Thymus (tissue), 11 donors: ENCODE measurements at regions not wholly inside any gene's neighbourhood (a gene's known extent, or its start where the extent isn't known, plus 50 kb on each side); places are given as distances from the start of the nearest gene placed in this dataset.

Source experiments
- DNase-seq, 9 donors: peaks; one replicate each; pipeline ENCODE4 v3.0.0-alpha.2; 2013; ENCODE audit warnings: low spot score in 9 of 9, low read depth in 6 of 9, missing footprints in 1 of 9
- H3K27ac ChIP-seq, 2 donors: one replicate each; pipeline ENCODE4 v1.5.1; 2013; ENCODE audit warnings: control low read depth in 1 of 2, low read depth in 1 of 2, low read length in 1 of 2, mild to moderate bottlenecking in 1 of 2, moderate library complexity in 1 of 2
- H3K27me3 ChIP-seq, 2 donors: one replicate each; pipeline ENCODE4 v1.5.1; 2013; ENCODE audit warnings: low read length in 1 of 2; ENCODE audit not compliant: control insufficient read depth in 2 of 2, insufficient read depth in 1 of 2
- H3K36me3 ChIP-seq, 2 donors: one replicate each; pipeline ENCODE4 v1.5.1; 2013; ENCODE audit warnings: low read length in 1 of 2, mild to moderate bottlenecking in 1 of 2, moderate library complexity in 1 of 2; ENCODE audit not compliant: control insufficient read depth in 2 of 2, insufficient read depth in 2 of 2
- H3K4me1 ChIP-seq, 2 donors: one replicate each; pipeline ENCODE4 v1.5.1; 2013; ENCODE audit warnings: low read length in 2 of 2; ENCODE audit not compliant: control insufficient read depth in 2 of 2, insufficient read depth in 2 of 2
- H3K4me3 ChIP-seq, 2 donors: one replicate each; pipeline ENCODE4 v1.5.1; 2013; ENCODE audit warnings: low read length in 2 of 2, control low read depth in 1 of 2, mild to moderate bottlenecking in 1 of 2
- H3K9me3 ChIP-seq, 2 donors: one replicate each; pipeline ENCODE4 v1.5.1; 2013; ENCODE audit warnings: low read length in 1 of 2, mild to moderate bottlenecking in 1 of 2; ENCODE audit not compliant: control insufficient read depth in 2 of 2, insufficient read depth in 1 of 2
- WGBS: extraction: QIAGEN DNeasy Blood & Tissue Kit; methylation state at CpG from one replicate; pipeline ENCODE4 v1.1.7; 2013; 5-methylcytosine and 5-hydroxymethylcytosine counted together
- donor health status: healthy.

- Histone ChIP-seq H3K27me3 (no peaks in the 10 kb centered on the region), H3K4me3 (no peak overlapping the region), H3K36me3 (no peaks in the 10 kb centered on the region), H3K27ac (no peak overlapping the region), H3K9me3 (no peaks in the 10 kb centered on the region), H3K4me1 (no peaks in the 10 kb centered on the region)
- 90% methylated on average over 6 of the region's 6 CpGs for WGBS
- no peak for DNase-seq
Observed at GRCh38 chr1:57916041-57916440, 492.2 kb upstream of the DAB1 start.

DNA sequence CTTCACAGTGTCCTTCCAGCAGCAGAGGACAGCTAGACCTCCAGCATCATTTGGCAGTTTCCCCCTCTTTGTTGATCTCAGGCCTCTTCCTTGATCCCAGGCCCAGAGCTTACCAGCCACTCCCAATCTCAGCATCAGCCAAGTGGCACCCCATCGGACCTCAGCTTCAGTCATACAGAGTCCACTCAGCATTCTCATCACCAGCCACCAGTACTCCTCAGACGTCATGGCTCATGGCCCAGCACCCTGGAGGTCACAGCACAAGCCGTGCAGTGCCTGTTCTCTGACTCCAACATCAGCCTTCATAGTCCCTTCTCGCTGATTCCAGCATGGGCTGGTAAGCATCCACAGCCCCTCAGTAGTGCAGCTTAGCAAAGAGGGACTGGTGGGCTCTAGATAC, 487.6 kb upstream of the DAB1 start:
- H3K4me3 ChIP-seq: no peak overlapping the region
- H3K36me3 ChIP-seq: no peaks in the 10 kb centered on the region
- no peaks in the 10 kb centered on the region for H3K4me1 ChIP-seq
- no peaks in the 10 kb centered on the region for H3K9me3 ChIP-seq
- no peak overlapping the region for H3K27ac ChIP-seq
- 93% methylated on average over 4 of the region's 4 CpGs for WGBS
- H3K27me3 ChIP-seq: no peaks in the 10 kb centered on the region
- no peak for DNase-seq

DNA sequence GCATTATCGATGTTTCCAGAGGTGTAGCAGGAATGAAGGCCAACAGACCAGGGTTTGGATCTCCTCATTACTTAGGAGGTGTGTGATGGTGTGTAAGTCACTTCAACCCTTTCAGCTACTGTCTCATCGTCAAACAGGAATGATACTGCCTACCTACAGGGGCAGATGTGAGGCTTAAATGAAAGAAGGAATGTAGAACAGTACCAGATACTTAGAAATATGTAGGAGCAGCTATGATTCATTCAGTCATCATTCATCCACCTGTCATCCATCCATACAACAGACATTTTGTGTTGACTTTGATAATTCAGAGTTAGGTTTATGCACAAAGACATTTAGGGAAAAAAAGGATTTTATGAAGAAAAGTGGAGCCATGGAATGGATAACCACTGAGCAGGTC, 486.9 kb upstream of the DAB1 start:
- no peak overlapping the region for H3K27ac ChIP-seq
- no peak overlapping the region for H3K4me3 ChIP-seq
- 90% methylated on average over 2 of the region's 2 CpGs for WGBS
- H3K27me3 ChIP-seq: no peaks in the 10 kb centered on the region
- H3K36me3 ChIP-seq: no peaks in the 10 kb centered on the region
- H3K9me3 ChIP-seq: no peaks in the 10 kb centered on the region
- no peak for DNase-seq
- no peaks in the 10 kb centered on the region for H3K4me1 ChIP-seq

- WGBS: 92% methylated on average over 7 of the region's 7 CpGs
- H3K36me3 ChIP-seq: no peaks in the 10 kb centered on the region
- no peaks in the 10 kb centered on the region for H3K9me3 ChIP-seq
- H3K27me3 ChIP-seq: no peaks in the 10 kb centered on the region
- DNase-seq: no peak
- no peak overlapping the region for H3K4me3 ChIP-seq
- H3K4me1 ChIP-seq: no peaks in the 10 kb centered on the region
- H3K27ac ChIP-seq: no peak overlapping the region
Observed at GRCh38 chr1:57910305-57910704, 486.4 kb upstream of the DAB1 start.

DNA sequence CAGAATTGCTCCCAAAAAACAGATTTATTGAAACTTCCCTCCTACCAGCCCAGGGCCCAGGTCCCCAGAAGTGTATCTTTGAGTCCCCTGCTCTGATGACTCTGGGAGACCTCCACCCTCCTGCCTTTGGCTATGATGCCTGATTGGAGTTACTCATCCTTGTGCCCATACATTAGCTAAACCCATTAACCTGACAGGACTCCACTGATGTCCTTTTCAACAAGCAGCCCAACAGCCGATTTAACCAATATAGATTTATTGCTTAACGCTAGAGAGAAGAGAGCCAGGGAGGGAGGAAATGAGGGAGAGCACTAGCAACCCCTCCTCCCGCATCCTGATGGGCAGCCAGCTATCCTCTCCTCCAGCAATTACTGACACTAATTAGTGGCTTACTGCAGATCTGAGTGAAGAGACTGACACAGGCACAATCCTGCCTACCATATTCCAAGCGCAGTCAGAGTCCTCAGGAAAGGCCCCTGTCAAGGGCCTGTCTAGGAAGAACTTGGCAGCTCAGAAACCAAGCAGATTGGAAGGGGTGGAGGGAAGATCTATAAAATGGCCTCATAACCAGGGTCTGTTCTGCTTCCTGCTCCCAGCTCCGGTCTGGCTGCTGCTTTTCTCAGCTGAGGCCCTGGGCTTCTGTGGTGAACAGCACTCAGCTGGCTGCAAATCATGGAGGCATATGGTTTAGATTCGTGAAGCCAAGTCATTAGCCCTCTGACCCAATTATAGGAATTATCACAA, 484.5 kb upstream of the DAB1 start:
- H3K27ac ChIP-seq: no peak overlapping the region
- no peaks in the 10 kb centered on the region for H3K4me1 ChIP-seq
- H3K9me3 ChIP-seq: no peaks in the 10 kb centered on the region
- H3K36me3 ChIP-seq: no peaks in the 10 kb centered on the region
- no peak for DNase-seq
- no peak overlapping the region for H3K4me3 ChIP-seq
- no peaks in the 10 kb centered on the region for H3K27me3 ChIP-seq
- WGBS: 48% methylated on average over 6 of the region's 6 CpGs

GRCh38 chr1:57901208-57901919, 477.5 kb upstream of the DAB1 start:
- Histone ChIP-seq H3K27me3 (no peaks in the 10 kb centered on the region), H3K4me3 (no peak overlapping the region), H3K9me3 (no peaks in the 10 kb centered on the region), H3K27ac (no peak overlapping the region), H3K4me1 (no peaks in the 10 kb centered on the region), H3K36me3 (no peaks in the 10 kb centered on the region)
- DNase-seq: no peak
- 93% methylated on average over 7 of the region's 7 CpGs for WGBS

DNA sequence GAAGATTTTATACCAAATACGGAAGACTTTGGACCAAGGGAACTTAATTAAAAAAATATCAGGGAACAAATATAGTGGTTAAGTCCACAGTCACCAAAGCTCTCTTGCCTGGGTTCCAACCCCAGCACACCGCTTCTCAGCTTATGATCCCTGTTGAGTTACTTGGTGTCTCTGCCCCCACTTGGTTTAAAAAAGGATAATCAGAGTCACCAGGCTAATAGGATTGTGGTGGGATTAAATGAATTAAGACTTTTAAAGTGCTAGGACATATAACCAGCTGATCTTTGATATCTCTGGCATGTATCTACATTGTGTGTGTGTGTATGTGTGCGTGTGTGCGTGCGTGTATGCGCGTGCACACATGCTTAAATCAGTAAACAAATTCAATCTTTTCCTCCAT, 474.7 kb upstream of the DAB1 start:
- no peak for DNase-seq
- Histone ChIP-seq H3K27ac (no peak overlapping the region), H3K4me1 (no peaks in the 10 kb centered on the region), H3K27me3 (no peaks in the 10 kb centered on the region), H3K4me3 (no peak overlapping the region), H3K36me3 (no peaks in the 10 kb centered on the region), H3K9me3 (no peaks in the 10 kb centered on the region)
- WGBS: 85% methylated on average over 7 of the region's 7 CpGs

DNA sequence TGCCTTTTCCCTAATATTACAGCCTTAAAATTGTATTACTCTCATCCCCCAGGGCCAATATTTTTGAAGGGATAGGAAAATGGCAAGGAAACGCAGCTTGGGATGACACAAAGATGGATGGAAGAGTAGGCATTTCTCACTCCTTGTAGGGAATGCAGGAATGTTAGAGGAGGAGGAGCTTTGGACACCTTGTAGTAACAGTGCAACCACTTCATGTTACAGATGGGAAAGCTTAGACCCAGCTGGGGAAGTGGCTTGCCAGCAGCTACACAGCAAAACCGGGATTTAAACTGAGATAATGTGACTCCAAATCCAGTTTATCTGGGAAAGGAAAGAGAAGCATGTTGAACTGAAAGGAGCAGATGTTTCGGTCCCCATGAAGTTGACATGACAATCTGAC, 473.7 kb upstream of the DAB1 start:
- no peak overlapping the region for H3K27ac ChIP-seq
- H3K4me3 ChIP-seq: no peak overlapping the region
- H3K27me3 ChIP-seq: no peaks in the 10 kb centered on the region
- no peaks in the 10 kb centered on the region for H3K36me3 ChIP-seq
- 81% methylated on average over 3 of the region's 3 CpGs for WGBS
- no peaks in the 10 kb centered on the region for H3K4me1 ChIP-seq
- H3K9me3 ChIP-seq: no peaks in the 10 kb centered on the region
- no peak for DNase-seq

DNA sequence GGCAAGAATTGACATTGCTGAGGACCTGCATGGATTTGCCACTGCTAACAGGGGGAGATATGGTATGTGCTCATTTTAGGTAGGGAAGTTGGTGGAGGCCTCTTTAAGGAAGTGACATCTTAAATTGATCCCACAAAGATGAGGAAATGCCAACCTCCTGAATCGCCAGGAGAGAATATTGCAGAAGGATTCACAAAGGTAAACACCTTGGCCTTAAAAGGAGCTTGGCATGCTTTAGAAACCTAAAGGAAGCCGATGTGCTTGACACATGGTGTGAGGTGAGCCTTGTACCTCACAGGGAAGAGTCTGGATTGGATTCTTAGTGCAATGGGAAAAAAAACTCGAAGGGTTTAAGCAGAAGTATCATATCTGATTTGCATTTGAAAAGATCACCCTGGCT, 470.5 kb upstream of the DAB1 start:
- 64% methylated on average over 3 of the region's 3 CpGs for WGBS
- DNase-seq: no peak
- Histone ChIP-seq H3K36me3 (no peaks in the 10 kb centered on the region), H3K27me3 (no peaks in the 10 kb centered on the region), H3K4me3 (no peak overlapping the region), H3K9me3 (no peaks in the 10 kb centered on the region), H3K27ac (no peak overlapping the region), H3K4me1 (no peaks in the 10 kb centered on the region)
